ENCODE measurements at regions not wholly inside any gene's neighbourhood (a gene's known extent, or its start where the extent isn't known, plus 50 kb on each side); places are given as distances from the start of the nearest gene placed in this dataset.

GRCh38 chr6:94215552-94215951, 796.2 kb upstream of the EPHA7 start:
- Histone ChIP-seq H3K36me3 (no peaks in the 10 kb centered on the region), H3K4me3 (no peak overlapping the region), H3K27ac (no peak overlapping the region), H3K9me3 (no peaks in the 10 kb centered on the region), H3K27me3 (no peaks in the 10 kb centered on the region), H3K4me1 (no peaks in the 10 kb centered on the region)
- WGBS, 2 donors (ENCODE audit: low coverage in 1 of 2) = 78 to 100% methylated on average over 1 of the region's 1 CpG
- TF ChIP-seq POLR2AphosphoS5 (IDR thresholded peaks at IDR 0.05) (no peak), CTCF (IDR thresholded peaks at IDR 0.05) (no peak)
- ATAC-seq = no peak

GRCh38 chr6:94213226-94213625, 793.9 kb upstream of the EPHA7 start:
- no peak overlapping the region for H3K4me3 ChIP-seq
- no peak for ATAC-seq
- no peaks in the 10 kb centered on the region for H3K9me3 ChIP-seq
- H3K4me1 ChIP-seq = no peaks in the 10 kb centered on the region
- no peaks in the 10 kb centered on the region for H3K36me3 ChIP-seq
- 10 to 19% methylated on average over 2 of the region's 2 CpGs for WGBS, 2 donors (ENCODE audit: low coverage in 1 of 2)
- no peaks in the 10 kb centered on the region for H3K27me3 ChIP-seq
- no peak overlapping the region for H3K27ac ChIP-seq
- TF ChIP-seq EP300 (IDR thresholded peaks at IDR 0.05) (no peak), POLR2A (IDR thresholded peaks at IDR 0.05) (no peak), POLR2AphosphoS5 (IDR thresholded peaks at IDR 0.05) (no peak), CTCF (IDR thresholded peaks at IDR 0.05) (no peak)

GRCh38 chr6:94196891-94197290, 777.5 kb upstream of the EPHA7 start:
- WGBS, 2 donors (ENCODE audit: low coverage in 1 of 2) = 71 to 76% methylated on average over 5 of the region's 5 CpGs
- no peak overlapping the region for H3K27ac ChIP-seq
- no peaks in the 10 kb centered on the region for H3K27me3 ChIP-seq
- no peak for ATAC-seq
- TF ChIP-seq POLR2AphosphoS5 (IDR thresholded peaks at IDR 0.05) (no peak), CTCF (IDR thresholded peaks at IDR 0.05) (no peak), POLR2A (IDR thresholded peaks at IDR 0.05) (no peak), EP300 (IDR thresholded peaks at IDR 0.05) (no peak)
- no peak overlapping the region for H3K4me3 ChIP-seq
- no peaks in the 10 kb centered on the region for H3K36me3 ChIP-seq
- no peaks in the 10 kb centered on the region for H3K4me1 ChIP-seq
- no peaks in the 10 kb centered on the region for H3K9me3 ChIP-seq

GRCh38 chr6:94190030-94190429, 770.7 kb upstream of the EPHA7 start:
- Histone ChIP-seq H3K27ac (no peak overlapping the region), H3K27me3 (no peaks in the 10 kb centered on the region), H3K36me3 (no peaks in the 10 kb centered on the region), H3K4me3 (no peak overlapping the region), H3K9me3 (peaks cover 0 to 8% (median 0%) of the 10 kb centered on the region in 3 donors), H3K4me1 (no peaks in the 10 kb centered on the region)
- ATAC-seq = no peak
- WGBS, 2 donors (ENCODE audit: low coverage in 1 of 2) = 86 to 100% methylated on average over 2 of the region's 2 CpGs
- TF ChIP-seq EP300 (IDR thresholded peaks at IDR 0.05) (no peak), POLR2AphosphoS5 (IDR thresholded peaks at IDR 0.05) (no peak), CTCF (IDR thresholded peaks at IDR 0.05) (no peak), POLR2A (IDR thresholded peaks at IDR 0.05) (no peak)

GRCh38 chr6:94184666-94185464, 765.5 kb upstream of the EPHA7 start:
- ATAC-seq = no peak

More at GRCh38 chr6:94184666-94185464, 765.5 kb upstream of the EPHA7 start:
- Histone ChIP-seq H3K9me3 (peaks cover 0 to 14% (median 0%) of the 10 kb centered on the region in 3 donors), H3K36me3 (no peaks in the 10 kb centered on the region), H3K4me3 (no peak overlapping the region), H3K27me3 (no peaks in the 10 kb centered on the region), H3K27ac (no peak overlapping the region), H3K4me1 (no peaks in the 10 kb centered on the region)
- TF ChIP-seq CTCF (IDR thresholded peaks at IDR 0.05) = no peak
- no peak for TF ChIP-seq POLR2AphosphoS5 (IDR thresholded peaks at IDR 0.05)
- TF ChIP-seq EP300 (IDR thresholded peaks at IDR 0.05) = no peak
- WGBS, 2 donors (ENCODE audit: low coverage in 1 of 2) = 93% methylated on average over 2 of the region's 2 CpGs; no CpG with 5 or more reads in 1 of the 2 donors
